GM20000 (cell line): ENCODE measurements at regions not wholly inside any gene's neighbourhood (a gene's known extent, or its start where the extent isn't known, plus 50 kb on each side); places are given as distances from the start of the nearest gene placed in this dataset.
"Not testable (repeated sequence)": the region's sequence is repeated elsewhere in the genome, so short reads cannot be mapped to it uniquely, and the experiment has no call there.

Experiments used
- DNase-seq: peaks from one replicate; pipeline ENCODE4 v3.0.0; 2012; ENCODE audit warnings: low spot score
- TF ChIP-seq, protein P1 (sequence below): IDR thresholded peaks from 2 replicates; pipeline ENCODE4 v1.5.1; 2012; ENCODE audit warnings: mild to moderate bottlenecking, control low read depth; ENCODE audit errors: extremely low read depth, missing control alignments

DNA sequence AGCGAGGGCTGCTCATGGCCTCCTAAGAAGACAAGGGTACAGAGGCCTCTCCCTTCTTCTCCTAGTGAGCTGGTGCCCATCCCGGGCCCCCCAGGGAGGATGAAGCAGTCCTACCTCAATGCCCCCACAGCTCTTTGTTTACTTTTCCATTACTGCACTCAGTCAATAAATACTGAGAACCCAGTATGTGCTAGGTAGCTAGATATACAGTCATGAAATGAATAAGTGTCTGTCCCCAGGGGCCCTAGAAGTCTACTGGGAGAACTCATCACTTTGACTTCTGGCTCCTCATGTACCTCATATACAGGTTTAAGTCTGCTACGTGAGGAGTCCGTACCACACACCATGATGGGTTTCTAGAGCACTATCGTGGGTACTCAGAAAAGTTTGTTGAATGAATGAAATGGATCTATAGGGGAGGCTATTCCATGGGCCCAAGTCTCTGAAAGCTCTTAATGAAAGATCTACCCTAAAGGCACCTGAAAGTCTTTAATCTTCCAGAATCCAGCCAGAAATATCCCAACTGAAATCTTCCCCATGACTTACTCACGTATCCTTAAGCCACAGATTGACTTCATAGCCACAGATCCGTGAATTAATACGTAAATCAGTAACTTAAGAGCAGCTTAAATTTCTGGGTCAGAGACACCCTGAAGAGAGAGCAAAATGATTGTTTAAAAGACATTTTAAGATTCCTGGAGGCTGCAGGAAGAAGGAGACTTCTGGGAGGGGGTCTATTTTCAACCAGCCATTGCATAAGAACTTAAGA is 51.6 kb upstream of the POMP start:
- TF ChIP-seq, protein P1, sequence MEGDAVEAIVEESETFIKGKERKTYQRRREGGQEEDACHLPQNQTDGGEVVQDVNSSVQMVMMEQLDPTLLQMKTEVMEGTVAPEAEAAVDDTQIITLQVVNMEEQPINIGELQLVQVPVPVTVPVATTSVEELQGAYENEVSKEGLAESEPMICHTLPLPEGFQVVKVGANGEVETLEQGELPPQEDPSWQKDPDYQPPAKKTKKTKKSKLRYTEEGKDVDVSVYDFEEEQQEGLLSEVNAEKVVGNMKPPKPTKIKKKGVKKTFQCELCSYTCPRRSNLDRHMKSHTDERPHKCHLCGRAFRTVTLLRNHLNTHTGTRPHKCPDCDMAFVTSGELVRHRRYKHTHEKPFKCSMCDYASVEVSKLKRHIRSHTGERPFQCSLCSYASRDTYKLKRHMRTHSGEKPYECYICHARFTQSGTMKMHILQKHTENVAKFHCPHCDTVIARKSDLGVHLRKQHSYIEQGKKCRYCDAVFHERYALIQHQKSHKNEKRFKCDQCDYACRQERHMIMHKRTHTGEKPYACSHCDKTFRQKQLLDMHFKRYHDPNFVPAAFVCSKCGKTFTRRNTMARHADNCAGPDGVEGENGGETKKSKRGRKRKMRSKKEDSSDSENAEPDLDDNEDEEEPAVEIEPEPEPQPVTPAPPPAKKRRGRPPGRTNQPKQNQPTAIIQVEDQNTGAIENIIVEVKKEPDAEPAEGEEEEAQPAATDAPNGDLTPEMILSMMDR: no peak
- DNase-seq: no peak

DNA sequence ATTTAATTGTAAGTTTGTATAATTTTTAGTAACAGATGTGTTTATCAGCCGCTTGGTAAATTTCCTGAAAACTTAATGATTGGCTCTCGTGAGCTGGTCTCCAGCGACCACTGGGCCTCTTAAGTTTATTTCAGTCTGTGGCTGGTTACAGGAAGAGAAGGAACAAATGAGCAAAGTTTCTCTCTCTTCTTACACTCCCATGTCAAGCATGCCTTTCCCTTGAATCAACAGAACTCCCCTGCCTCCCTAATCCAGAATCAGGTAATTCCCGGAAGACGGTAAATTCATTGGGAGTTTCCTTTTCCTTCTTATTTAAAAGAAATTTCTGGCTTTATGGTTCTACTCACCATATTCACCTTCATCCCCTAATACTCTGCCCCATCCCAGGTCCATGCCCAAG is 52.5 kb upstream of the POMP start:
- no peak for DNase-seq
- TF ChIP-seq, protein P1: no peak

DNA sequence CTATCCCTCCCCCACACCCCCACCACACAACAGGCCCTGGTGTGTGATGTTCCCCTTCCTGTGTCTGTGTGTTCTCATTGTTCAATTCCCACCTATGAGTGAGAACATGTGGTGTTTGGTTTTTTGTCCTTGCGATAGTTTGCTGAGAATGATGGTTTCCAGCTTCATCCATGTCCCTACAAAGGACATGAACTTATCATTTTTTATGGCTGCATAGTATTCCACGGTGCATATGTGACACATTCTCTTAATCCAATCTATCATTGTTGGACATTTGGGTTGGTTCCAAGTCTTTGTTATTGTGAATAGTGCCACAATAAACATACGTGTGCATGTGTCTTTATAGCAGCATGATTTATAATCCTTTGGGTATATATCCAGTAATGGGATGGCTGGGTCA is 53.8 kb upstream of the POMP start:
- not testable (repeated sequence) for DNase-seq

DNA sequence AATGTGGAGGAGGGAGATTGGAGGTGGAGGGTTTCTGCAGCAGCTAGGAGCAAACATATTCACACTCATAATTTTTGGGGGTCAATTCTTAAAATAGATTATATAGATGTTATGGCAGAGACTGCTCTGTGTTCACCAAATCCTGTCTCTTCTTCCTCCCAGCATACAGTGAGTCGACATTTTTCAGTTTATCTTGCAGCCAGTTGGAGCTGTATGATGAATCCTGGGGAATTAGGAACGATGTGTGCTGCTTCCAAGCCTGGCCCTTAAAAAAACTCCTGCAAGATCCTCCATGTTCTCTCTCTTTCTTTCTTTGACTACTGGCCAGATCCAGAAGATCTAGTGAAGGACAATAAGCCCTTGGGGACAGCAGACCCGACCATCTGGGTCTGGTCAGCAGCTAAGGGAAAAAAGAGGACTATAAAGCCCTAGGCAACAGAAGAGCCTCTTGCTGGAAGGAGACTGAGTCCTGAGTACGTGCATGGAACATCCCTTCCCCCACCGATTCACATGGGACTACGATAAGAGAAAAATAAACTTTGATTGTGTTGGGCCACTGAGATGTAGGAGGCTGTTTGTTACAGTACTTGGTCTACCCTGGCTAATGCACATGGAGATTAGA is 55.8 kb upstream of the POMP start:
- no peak for DNase-seq

DNA sequence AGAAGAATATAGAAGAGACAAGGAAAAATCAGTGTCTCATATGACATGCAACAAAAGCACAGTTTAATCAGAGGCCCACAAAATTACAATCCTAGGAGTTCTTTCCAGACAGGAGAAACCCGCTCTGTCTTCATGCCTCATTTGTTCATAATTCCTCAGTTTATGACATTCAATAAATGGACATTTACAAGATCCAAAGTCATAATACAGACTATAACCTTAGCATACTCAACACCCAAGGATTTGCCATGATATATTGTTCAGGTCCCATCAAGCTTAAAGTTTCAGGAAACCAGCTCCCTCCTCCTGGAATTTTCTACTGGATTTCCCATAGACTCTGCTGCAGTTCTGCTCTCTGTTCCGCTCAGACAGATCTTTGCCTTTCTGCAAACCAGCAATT is 56.4 kb upstream of the POMP start:
- TF ChIP-seq, protein P1: no peak
- no peak for DNase-seq

More for the DNA sequence above, 55.8 kb upstream of the POMP start:
- TF ChIP-seq, protein P1: no peak

DNA sequence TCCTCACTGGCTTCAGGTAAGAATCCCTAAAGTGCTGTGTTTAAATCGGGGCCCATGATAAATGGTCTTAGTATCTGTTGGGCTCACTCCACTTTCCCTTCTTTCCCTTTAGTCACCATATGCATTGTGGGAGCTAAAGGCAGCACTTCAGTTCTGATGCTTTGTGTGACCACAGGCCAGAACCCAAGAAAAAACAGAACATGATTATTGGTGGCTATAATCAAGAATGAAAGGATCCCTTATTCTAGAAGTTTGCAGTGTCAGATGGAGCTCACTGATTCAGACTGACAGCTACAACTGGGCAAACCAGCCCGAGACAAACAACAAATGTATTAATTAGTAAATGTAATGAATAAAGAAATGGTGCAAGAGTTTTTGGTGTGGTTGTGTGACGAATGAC is 57.3 kb upstream of the POMP start:
- TF ChIP-seq, protein P1: no peak
- DNase-seq: no peak

DNA sequence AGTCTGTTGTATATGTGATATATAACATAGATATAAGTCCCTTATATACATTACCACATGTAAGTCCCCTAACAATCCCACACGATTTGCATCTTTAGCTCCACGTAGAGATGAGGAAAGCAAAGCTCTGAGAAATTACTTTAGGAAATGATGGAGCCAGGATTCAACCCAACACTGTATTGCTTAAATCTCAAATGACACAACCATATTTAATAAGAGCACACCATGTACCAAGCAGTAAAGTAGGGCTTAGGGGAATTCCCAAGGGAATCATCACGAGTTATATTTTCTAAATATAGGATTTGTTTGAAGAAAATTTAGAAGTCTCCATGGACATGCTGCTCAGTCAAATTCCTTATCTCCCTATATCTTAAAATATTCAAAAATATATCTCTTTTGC is 61.3 kb upstream of the POMP start:
- no peak for DNase-seq
- TF ChIP-seq, protein P1: no peak

DNA sequence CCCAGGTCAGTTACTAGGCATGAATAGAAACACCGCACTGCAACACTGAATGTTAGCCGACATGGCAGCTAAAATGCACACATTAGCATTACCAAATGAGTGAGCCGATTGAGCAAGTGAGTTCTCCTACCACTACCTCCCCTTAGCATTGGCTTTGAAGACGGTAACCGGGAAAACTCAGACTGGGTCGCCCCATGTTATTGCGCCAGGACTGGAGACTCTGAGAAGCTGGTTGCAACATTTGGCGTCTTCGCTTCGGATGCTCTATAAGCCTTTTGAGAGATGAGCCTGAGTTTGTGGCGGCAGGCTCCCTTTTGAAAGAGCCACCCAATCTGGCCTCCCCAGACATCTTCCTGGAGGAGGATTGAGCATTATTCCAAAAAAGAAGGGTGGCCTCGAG is 68.5 kb upstream of the POMP start:
- DNase-seq: no peak
- TF ChIP-seq, protein P1: no peak
